HEK293T (cell line): ENCODE measurements at regions not wholly inside any gene's neighbourhood (a gene's known extent, or its start where the extent isn't known, plus 50 kb on each side); places are given as distances from the start of the nearest gene placed in this dataset.

Source experiments
- CTCF ChIA-PET: fragments of 350-600 bp; formaldehyde crosslinking; extraction: SDS; loops from one replicate; lab custom pipeline; 2021; ENCODE audit warnings: antibody characterized with exemption, inconsistent platforms; lab: Yijun Ruan, JAX
- POLR2A ChIA-PET: fragments of 350-600 bp; formaldehyde crosslinking; extraction: SDS; loops from one replicate; lab custom pipeline; 2020; ENCODE audit warnings: antibody characterized with exemption, inconsistent platforms; lab: Yijun Ruan, JAX
- DNase-seq: peaks from one replicate; pipeline ENCODE4 v3.0.0; 2012; ENCODE audit warnings: mixed read lengths; ENCODE audit errors: extremely low spot score
- ARNT ChIP-seq: fragments of 450-650 bp; IDR thresholded peaks from 2 replicates; pipeline ENCODE4 v1.6.1; 2017; ENCODE audit warnings: mild to moderate bottlenecking
- BHLHE40 ChIP-seq: fragments of 450-650 bp; IDR thresholded peaks from 2 replicates; pipeline ENCODE4 v1.6.1; 2016; ENCODE audit warnings: mild to moderate bottlenecking, moderate library complexity, borderline replicate concordance
- CTBP1 ChIP-seq: fragments of 450-650 bp; IDR thresholded peaks from 2 replicates; pipeline ENCODE4 v1.6.1; 2016; ENCODE audit warnings: borderline replicate concordance
- FOXA1 ChIP-seq: fragments of 450-650 bp; IDR thresholded peaks from 2 replicates; pipeline ENCODE4 v1.6.1; 2016; ENCODE audit warnings: mild to moderate bottlenecking
- FOXM1 ChIP-seq: fragments of 450-650 bp; IDR thresholded peaks from 2 replicates; pipeline ENCODE4 v1.6.1; 2017; ENCODE audit warnings: mild to moderate bottlenecking, borderline replicate concordance
- HDGF ChIP-seq: fragments of 450-650 bp; IDR thresholded peaks from 2 replicates; pipeline ENCODE4 v1.6.1; 2017; ENCODE audit warnings: antibody characterized with exemption, borderline replicate concordance
- LEF1 ChIP-seq: fragments of 450-650 bp; IDR thresholded peaks from 2 replicates; pipeline ENCODE4 v1.6.1; 2017; ENCODE audit warnings: mild to moderate bottlenecking, borderline replicate concordance
- NFRKB ChIP-seq: fragments of 450-650 bp; IDR thresholded peaks from 2 replicates; pipeline ENCODE4 v1.6.1; 2016; ENCODE audit warnings: mild to moderate bottlenecking, moderate library complexity
- SP1 ChIP-seq: fragments of 450-650 bp; IDR thresholded peaks from 2 replicates; pipeline ENCODE4 v1.6.1; 2017
- TARDBP ChIP-seq: fragments of 450-650 bp; IDR thresholded peaks from 2 replicates; pipeline ENCODE4 v1.6.1; 2016
- ZNF384 ChIP-seq: fragments of 450-650 bp; IDR thresholded peaks from 2 replicates; pipeline ENCODE4 v1.6.1; 2016
- TF ChIP-seq, protein P1 (sequence below): fragments of 450-650 bp; IDR thresholded peaks from 2 replicates; pipeline ENCODE4 v1.6.1; 2016

DNA sequence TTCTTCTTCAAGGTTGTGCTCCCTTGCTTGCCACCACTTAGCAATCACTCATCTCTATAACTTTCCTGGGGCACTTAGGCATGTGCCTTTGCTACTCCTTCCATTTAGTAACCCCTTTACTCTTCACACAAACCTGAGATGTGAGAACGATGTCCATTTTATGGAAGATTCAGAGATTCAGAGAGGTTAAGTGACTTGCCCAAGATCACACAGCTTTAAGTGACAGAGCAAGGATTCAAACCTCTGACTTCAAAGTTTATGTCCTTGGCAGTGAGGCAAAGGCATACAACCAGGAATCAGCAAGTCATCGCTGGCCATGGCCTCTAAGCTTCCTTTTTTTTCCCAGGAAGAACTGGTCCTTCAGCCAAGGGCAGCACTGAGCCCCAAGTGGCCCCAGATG lies 56.0 kb upstream of the GALNT10 start:
- CTCF ChIA-PET: no interaction called here
- POLR2A ChIA-PET: no interaction called here
- no peak for DNase-seq
- TF ChIP-seq FOXA1: no peak
- TF ChIP-seq, protein P1, sequence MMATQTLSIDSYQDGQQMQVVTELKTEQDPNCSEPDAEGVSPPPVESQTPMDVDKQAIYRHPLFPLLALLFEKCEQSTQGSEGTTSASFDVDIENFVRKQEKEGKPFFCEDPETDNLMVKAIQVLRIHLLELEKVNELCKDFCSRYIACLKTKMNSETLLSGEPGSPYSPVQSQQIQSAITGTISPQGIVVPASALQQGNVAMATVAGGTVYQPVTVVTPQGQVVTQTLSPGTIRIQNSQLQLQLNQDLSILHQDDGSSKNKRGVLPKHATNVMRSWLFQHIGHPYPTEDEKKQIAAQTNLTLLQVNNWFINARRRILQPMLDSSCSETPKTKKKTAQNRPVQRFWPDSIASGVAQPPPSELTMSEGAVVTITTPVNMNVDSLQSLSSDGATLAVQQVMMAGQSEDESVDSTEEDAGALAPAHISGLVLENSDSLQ: no peak
- no peak for TF ChIP-seq ZNF384
- TF ChIP-seq SP1: no peak
- TF ChIP-seq HDGF: no peak
- no peak for TF ChIP-seq FOXM1
- TF ChIP-seq LEF1: no peak
- TF ChIP-seq NFRKB: no peak
- TF ChIP-seq ARNT: no peak
- no peak for TF ChIP-seq BHLHE40
- no peak for TF ChIP-seq TARDBP

DNA sequence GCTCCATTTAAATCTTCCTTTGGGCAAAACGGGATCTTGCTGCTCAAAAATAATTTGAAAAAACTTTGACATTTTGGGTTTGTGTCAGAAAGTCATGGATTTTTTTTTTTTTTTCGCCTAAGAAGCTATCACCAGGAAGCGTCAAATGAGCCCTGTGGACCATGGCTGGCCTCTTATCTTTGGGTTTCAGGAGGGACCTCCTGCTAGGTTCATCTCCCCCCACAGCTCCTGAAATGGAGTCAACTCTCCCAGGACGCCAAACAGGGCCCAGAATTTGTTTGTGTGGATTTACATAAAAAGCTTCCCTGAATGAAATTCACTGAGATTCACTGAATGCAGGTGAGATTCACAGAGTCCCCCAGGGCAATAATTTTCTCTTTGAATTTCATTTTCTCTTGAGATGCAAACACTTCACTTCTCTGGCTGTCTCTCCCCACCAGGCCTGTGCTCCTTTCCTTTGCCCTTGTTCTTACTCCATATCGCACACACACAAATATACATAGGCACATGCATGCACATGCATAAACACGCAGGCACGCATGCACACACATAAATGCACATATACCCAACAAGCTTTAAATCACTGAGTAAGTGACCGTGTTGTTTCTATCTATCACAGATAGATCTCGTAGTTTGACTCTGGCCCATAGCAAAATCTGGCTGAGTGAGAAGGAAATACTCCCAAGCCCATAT lies 55.3 kb upstream of the GALNT10 start:
- no peak for DNase-seq
- CTCF ChIA-PET: interaction anchor here (1.2 kb wide), 1 partner anchor 22 kb away, joined by 3 read pairs; no protein-coding TSS in a partner anchor
- TF ChIP-seq ZNF384 (no peak), BHLHE40 (no peak)
- POLR2A ChIA-PET: no interaction called here

- POLR2A ChIA-PET: no interaction called here
- CTCF ChIA-PET: no interaction called here
These were observed 54.4 kb upstream of the GALNT10 start for GRCh38 chr5:154136141-154136540.

DNA sequence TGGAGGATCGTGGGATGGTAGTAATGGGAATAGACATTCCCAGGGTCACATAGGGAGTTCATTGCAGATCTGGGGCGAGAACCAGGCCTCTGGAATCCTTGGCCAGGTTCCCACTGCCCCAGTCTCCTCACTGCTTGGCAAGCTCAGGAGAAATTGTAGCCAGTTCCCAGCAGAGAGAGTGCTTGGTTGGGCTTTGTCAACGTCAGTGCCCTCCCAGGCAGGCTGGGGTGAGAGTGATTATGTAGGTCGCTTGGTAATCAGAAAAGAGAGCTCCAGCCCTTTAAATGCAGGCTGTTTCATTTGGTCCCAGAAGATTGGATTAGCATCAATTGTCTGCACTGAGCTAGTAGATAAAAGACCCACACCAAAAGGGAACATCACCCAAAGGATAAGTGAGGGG lies 51.8 kb upstream of the GALNT10 start:
- ChIA-PET POLR2A (no interaction called here), CTCF (interaction anchor here (0.7 kb wide), 1 partner anchor 424 kb away, joined by 3 read pairs; no protein-coding TSS in a partner anchor)
- no peak for DNase-seq
- TF ChIP-seq CTBP1 (no peak), FOXM1 (no peak)

More at GRCh38 chr5:154136141-154136540, 54.4 kb upstream of the GALNT10 start:
- no peak for DNase-seq
- TF ChIP-seq BHLHE40 (no peak), CTBP1 (no peak), HDGF (no peak), LEF1 (no peak), SP1 (no peak)

- CTCF ChIA-PET: interaction anchor here (1.8 kb wide), 1 partner anchor 17 kb away, joined by 9 read pairs; no protein-coding TSS in a partner anchor
These were observed 50.2 kb upstream of the GALNT10 start for GRCh38 chr5:154140381-154140780.

More at GRCh38 chr5:154140381-154140780, 50.2 kb upstream of the GALNT10 start:
- POLR2A ChIA-PET: no interaction called here
- DNase-seq: no peak
- TF ChIP-seq, protein P1: peak; percentile 25; the same call in 1 of the 2 replicates
- TF ChIP-seq LEF1: no peak
- no peak for TF ChIP-seq BHLHE40
